ENCODE measurements at regions not wholly inside any gene's neighbourhood (a gene's known extent, or its start where the extent isn't known, plus 50 kb on each side); places are given as distances from the start of the nearest gene placed in this dataset.

GRCh38 chr11:116062490-116063171 is 558.4 kb upstream of the CADM1 start:
- no peak for DNase-seq (ENCODE audit: low read depth, low spot score)
- H3K36me3 Mint-ChIP-seq (ENCODE audit: low read depth) = no peaks in the 10 kb centered on the region
- no peaks in the 10 kb centered on the region for H3K9me3 Mint-ChIP-seq
- H3K4me3 Mint-ChIP-seq = no peak overlapping the region
- TF ChIP-seq CTCF (conservative IDR thresholded peaks at IDR 0.05) = no peak
- peaks cover 6% of the 10 kb centered on the region for H3K27me3 Mint-ChIP-seq (ENCODE audit: low read depth)
- H3K27ac Mint-ChIP-seq (ENCODE audit: unreplicated experiment) = peak overlapping the region; percentile 91
- peaks cover 47% of the 10 kb centered on the region for H3K4me1 Mint-ChIP-seq

- Mint-ChIP-seq H3K4me3 (no peak overlapping the region), H3K36me3 (ENCODE audit: low read depth) (no peaks in the 10 kb centered on the region), H3K4me1 (peaks cover 44% of the 10 kb centered on the region), H3K27me3 (ENCODE audit: low read depth) (peaks cover 10% of the 10 kb centered on the region), H3K27ac (ENCODE audit: unreplicated experiment) (peak overlapping the region; percentile 91), H3K9me3 (no peaks in the 10 kb centered on the region)
- TF ChIP-seq CTCF (conservative IDR thresholded peaks at IDR 0.05) = no peak
- DNase-seq (ENCODE audit: low read depth, low spot score) = no peak
Observed at GRCh38 chr11:116062129-116062489, 557.9 kb upstream of the CADM1 start.

GRCh38 chr11:116061322-116061721 is 557.1 kb upstream of the CADM1 start:
- Mint-ChIP-seq H3K27ac (ENCODE audit: unreplicated experiment) (no peak overlapping the region), H3K4me3 (no peak overlapping the region), H3K36me3 (ENCODE audit: low read depth) (no peaks in the 10 kb centered on the region), H3K9me3 (no peaks in the 10 kb centered on the region), H3K27me3 (ENCODE audit: low read depth) (peaks cover 11% of the 10 kb centered on the region), H3K4me1 (peaks cover 37% of the 10 kb centered on the region)
- no peak for DNase-seq (ENCODE audit: low read depth, low spot score)
- no peak for TF ChIP-seq CTCF (conservative IDR thresholded peaks at IDR 0.05)

- peaks cover 29% of the 10 kb centered on the region for H3K4me1 Mint-ChIP-seq
- no peak for TF ChIP-seq CTCF (conservative IDR thresholded peaks at IDR 0.05)
- no peak for DNase-seq (ENCODE audit: low read depth, low spot score)
- peaks cover 24% of the 10 kb centered on the region for H3K27me3 Mint-ChIP-seq (ENCODE audit: low read depth)
- no peak overlapping the region for H3K4me3 Mint-ChIP-seq
- H3K27ac Mint-ChIP-seq (ENCODE audit: unreplicated experiment) = no peak overlapping the region
- H3K36me3 Mint-ChIP-seq (ENCODE audit: low read depth) = no peaks in the 10 kb centered on the region
- no peaks in the 10 kb centered on the region for H3K9me3 Mint-ChIP-seq
Observed at GRCh38 chr11:116059919-116060318, 555.7 kb upstream of the CADM1 start.

GRCh38 chr11:116057000-116057399 is 552.8 kb upstream of the CADM1 start:
- Mint-ChIP-seq H3K27me3 (ENCODE audit: low read depth) (peaks cover 43% of the 10 kb centered on the region), H3K4me3 (no peak overlapping the region), H3K4me1 (peaks cover 32% of the 10 kb centered on the region), H3K9me3 (no peaks in the 10 kb centered on the region), H3K27ac (ENCODE audit: unreplicated experiment) (no peak overlapping the region), H3K36me3 (ENCODE audit: low read depth) (no peaks in the 10 kb centered on the region)
- no peak for TF ChIP-seq CTCF (conservative IDR thresholded peaks at IDR 0.05)
- no peak for DNase-seq (ENCODE audit: low read depth, low spot score)
